GM18858 (cell line): ENCODE measurements at regions not wholly inside any gene's neighbourhood (a gene's known extent, or its start where the extent isn't known, plus 50 kb on each side); places are given as distances from the start of the nearest gene placed in this dataset.

Source experiments
- ATAC-seq: cut with Tn5 transposase; IDR thresholded peaks from one replicate; pipeline ENCODE4 v1.9.1; 2021; ENCODE audit not compliant: unreplicated experiment

- ATAC-seq, result no peak
Measured at GRCh38 chr2:118255301-118255700, 167.0 kb downstream of the INSIG2 start.

GRCh38 chr2:118254116-118254515 is 165.8 kb downstream of the INSIG2 start:
- ATAC-seq, result no peak

- ATAC-seq, result no peak
Measured at GRCh38 chr2:118251427-118251826, 163.2 kb downstream of the INSIG2 start.

GRCh38 chr2:118250463-118250862 is 162.2 kb downstream of the INSIG2 start:
- ATAC-seq, result no peak

- peak; percentile 28 for ATAC-seq
Measured at GRCh38 chr2:118250001-118250400, 161.7 kb downstream of the INSIG2 start.

- ATAC-seq, result peak; percentile 87
Measured at GRCh38 chr2:118249531-118249930, 161.3 kb downstream of the INSIG2 start.

GRCh38 chr2:118246726-118247125 is 158.5 kb downstream of the INSIG2 start:
- no peak for ATAC-seq

- ATAC-seq, result no peak
Measured at GRCh38 chr2:118246079-118246478, 157.8 kb downstream of the INSIG2 start.

GRCh38 chr2:118244686-118245085 is 156.4 kb downstream of the INSIG2 start:
- no peak for ATAC-seq

- no peak for ATAC-seq
Measured at GRCh38 chr2:118243031-118243430, 154.8 kb downstream of the INSIG2 start.

- ATAC-seq, result peak; percentile 58
Measured at GRCh38 chr2:118242216-118242615, 153.9 kb downstream of the INSIG2 start.

GRCh38 chr2:118241128-118241527 is 152.9 kb downstream of the INSIG2 start:
- no peak for ATAC-seq

GRCh38 chr2:118240276-118240675 is 152.0 kb downstream of the INSIG2 start:
- no peak for ATAC-seq

- no peak for ATAC-seq
Measured at GRCh38 chr2:118239284-118239683, 151.0 kb downstream of the INSIG2 start.

- no peak for ATAC-seq
Measured at GRCh38 chr2:118237451-118237850, 149.2 kb downstream of the INSIG2 start.

- no peak for ATAC-seq
Measured at GRCh38 chr2:118232796-118233195, 144.5 kb downstream of the INSIG2 start.

- no peak for ATAC-seq
Measured at GRCh38 chr2:118232391-118232790, 144.1 kb downstream of the INSIG2 start.

GRCh38 chr2:118231759-118232158 is 143.5 kb downstream of the INSIG2 start:
- ATAC-seq, result no peak

GRCh38 chr2:118227698-118228508 is 139.6 kb downstream of the INSIG2 start:
- ATAC-seq, result no peak

GRCh38 chr2:118225666-118226065 is 137.4 kb downstream of the INSIG2 start:
- ATAC-seq, result no peak

GRCh38 chr2:118224895-118225311 is 136.6 kb downstream of the INSIG2 start:
- ATAC-seq, result no peak

GRCh38 chr2:118223992-118224894 is 136.0 kb downstream of the INSIG2 start:
- peak; percentile 46 for ATAC-seq
